Activated CD8-positive, alpha-beta memory T cell treated with anti-CD3 and anti-CD28 coated beads for 1 hour (primary cell): ENCODE measurements at regions not wholly inside any gene's neighbourhood (a gene's known extent, or its start where the extent isn't known, plus 50 kb on each side); places are given as distances from the start of the nearest gene placed in this dataset.

ENCODE experiments used
- DNase-seq, 2 donors: peaks; one replicate each; pipeline ENCODE4 v3.0.0-alpha.2; 2020; ENCODE audit warnings: low read depth in 1 of 2; ENCODE audit errors: extremely low read depth in 1 of 2

DNA sequence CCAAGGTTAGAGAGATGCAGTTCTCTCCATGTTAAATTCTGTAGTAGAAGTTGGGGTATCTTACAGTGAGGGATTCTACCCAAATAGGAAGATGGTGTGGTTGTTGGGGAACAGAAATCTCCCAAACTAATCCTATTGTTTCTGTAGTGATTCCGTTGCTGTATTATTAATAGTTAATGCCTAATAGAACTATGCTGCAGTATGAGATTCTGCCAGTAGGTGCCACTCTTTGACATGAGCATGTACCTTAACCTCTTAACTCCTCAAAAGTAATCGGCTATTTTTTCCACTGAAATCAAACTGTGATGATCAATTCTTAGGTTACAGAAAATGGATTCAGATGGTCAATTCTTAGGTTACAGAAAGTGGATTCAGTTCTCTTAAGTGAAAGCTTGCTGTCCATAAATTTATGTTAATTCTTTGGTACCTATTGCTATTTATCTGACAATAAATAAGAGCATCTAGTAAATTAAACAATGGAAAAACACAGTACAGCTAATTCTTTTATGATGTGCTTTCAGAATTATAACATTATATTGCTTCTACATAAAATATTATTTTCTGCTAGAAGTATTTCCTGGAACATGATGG lies 97.9 kb upstream of the DLX2 start:
- no peak for DNase-seq

- DNase-seq, result no peak
These were observed 101.6 kb upstream of the DLX2 start for GRCh38 chr2:172204309-172204708.

- DNase-seq, result no peak
These were observed 102.1 kb upstream of the DLX2 start for GRCh38 chr2:172204762-172205161.

DNA sequence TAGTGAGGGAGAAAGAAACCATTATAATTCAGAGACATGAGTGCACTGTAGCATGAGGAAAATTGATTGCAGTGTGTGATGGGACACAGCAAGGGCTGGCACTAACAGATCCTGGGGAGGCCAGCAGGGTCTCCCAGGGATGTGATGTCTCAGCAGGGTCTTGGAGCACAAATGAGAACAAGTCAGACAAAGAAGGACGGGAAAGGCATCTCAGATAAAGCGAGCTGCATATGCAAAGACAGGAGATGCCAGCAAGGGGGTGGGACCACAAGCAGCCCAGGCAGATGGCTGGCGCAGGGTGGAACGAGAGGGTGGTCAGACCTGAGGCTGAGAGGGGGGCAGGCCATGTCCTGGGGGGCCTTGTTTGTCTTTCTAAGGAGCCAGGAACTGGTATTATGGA lies 102.6 kb upstream of the DLX2 start:
- no peak for DNase-seq

- DNase-seq, result no peak
These were observed 105.2 kb upstream of the DLX2 start for GRCh38 chr2:172207911-172208310.

DNA sequence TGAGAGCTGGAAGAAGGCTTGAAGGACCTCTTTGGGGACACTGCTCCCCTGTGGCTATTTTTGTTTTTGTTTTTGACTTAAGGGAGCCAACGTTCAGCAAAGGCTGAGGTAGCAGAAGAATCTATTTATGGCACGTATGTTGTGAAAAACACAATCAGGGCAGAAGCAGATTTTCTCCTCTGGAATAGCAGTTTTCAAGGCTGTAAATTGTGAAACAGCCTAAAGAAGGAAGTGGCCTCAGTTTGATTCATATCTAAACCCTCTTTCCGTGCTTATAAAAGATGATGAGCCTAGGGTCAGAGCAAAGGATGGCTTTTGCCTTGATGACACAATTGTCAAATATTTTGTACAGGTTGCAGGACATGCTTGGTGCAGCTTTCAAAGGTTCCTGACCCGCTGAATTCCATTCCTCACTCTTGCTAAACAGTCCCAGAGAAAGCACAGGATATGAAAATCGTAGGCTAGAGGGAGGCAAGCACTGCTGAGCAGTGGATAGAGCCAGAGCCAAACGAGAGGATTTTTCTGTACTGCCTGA lies 106.2 kb upstream of the DLX2 start:
- DNase-seq, result no peak

- no peak for DNase-seq
These were observed 107.9 kb upstream of the DLX2 start for GRCh38 chr2:172210599-172210998.

DNA sequence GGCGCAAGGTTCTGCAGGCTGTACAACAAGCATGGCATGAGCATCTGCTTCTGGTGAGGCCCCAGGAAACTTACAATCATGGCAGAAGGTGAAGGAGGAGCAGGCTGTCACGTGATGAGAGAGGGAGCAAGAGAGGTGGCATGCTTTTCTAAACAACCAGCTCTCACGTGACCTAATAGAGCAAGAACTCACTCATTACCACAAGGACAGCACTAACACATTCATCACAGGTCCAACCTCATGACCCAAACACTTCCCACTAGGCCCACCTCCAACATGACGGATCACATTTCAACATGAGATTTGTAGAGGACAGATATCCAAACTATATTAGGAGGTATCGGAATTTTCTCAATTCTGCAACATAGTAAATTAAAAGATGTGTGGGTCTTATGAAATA lies 108.8 kb upstream of the DLX2 start:
- no peak for DNase-seq

DNA sequence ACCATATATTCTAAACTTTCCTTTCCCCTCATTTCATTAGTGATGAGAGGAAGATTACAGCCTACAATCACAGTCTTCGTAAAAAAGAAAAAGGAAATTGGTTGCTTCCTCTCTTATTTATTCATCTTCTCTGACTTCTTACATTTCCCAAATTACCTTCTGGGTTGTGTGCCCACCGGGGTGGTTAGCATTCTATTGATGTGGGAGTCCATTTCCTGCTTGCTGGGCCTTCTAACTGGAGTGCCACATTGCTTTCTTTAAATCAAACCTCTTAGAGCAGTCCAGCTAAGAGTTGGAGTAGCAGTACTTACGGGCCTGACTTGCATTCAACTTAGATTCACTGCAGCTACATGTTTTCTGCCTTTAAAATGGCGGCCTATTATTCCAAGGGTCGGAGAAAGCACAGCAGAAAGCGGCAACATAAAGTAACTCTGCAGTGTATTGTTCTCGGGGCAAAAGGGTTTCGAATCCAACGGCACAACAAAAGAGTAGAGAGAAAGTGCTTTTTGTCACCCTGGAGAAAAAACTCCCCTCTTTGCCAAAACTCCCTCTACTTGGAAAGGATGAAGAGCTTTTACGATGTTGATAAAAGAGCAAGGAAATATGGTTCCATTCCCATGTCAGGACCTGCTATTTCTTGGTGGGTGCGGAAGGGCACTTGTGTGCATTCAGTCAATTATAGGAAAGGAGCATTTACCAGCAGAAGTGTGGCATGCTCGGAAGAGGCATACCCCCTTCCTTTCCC lies 110.6 kb upstream of the DLX2 start:
- DNase-seq, result no peak

- no peak for DNase-seq
These were observed 111.6 kb upstream of the DLX2 start for GRCh38 chr2:172214252-172214651.

DNA sequence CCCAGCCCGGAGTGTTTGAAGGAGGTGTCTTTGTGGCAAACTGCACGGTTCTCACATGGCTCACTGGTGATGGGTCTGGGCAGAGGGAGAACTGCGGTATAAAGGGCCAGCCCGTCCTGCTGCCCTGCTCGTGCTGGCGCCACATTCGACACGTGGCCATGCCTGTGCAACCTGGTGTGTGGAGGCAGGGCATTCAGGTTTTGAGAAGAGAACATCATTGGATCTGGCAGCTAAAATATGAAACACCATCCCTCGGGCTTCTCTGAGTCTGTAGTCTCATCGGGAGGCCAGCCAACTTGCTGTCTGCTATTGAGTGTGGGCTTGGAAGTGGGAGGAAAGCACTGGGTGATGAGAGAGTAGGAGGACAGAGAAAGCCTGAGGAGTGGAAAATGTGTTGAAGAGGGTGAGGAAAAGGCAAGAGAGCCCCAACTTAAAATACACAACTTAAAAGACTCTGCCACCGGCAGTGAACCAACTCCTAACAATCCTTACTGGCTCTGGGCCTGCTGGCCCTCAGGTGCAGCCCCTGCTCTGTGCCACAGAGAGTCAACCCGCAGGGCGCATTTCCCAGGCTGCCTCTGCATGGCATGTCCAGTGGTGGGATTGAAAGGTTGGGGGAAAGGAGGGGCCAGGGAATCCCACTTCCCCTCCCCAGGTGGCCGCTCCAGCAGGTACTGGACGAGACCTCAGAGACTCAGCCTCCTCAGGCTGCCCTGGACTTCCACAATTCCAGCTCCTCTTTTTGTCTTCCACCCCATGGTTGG lies 112.7 kb upstream of the DLX2 start:
- DNase-seq, result no peak

GRCh38 chr2:172215936-172216335 lies 113.2 kb upstream of the DLX2 start:
- DNase-seq, result no peak

DNA sequence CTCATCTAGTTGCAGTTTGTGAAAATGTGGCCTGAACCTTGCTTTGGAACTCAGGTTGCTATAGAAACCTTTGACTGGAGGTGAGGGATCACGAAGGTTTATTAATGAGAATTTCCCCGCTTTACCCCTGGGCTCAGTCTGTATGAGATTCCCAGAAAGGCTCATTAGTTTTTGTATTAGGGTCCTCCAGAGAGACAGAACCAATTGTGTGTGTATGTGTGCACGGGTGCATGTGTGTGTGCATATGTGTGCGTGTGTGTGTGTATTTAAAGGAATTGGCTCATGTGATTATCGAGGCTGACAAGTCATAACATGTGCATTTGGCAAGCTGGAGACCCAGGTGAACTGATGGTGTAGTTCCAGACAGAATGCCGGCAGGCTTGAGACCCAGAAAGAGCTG lies 113.8 kb upstream of the DLX2 start:
- DNase-seq, result no peak

DNA sequence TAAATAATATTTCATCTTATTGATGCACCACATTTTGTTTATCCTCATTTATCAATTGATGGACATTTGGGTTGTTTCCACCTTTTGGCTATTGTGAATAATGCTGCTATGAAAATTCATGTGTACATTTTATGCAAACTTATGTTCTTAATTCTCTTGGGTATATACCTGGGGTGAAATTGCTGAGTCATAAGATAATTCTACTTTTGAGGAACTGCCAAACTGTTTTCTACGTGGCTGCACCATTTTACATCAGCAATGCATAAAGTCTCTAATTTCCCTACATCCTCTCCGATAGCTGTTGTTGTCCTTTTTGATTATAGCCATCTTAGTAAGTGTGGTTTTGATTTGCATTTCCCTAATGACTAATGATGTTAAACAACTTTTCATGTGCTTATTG lies 116.5 kb upstream of the DLX2 start:
- no peak for DNase-seq

DNA sequence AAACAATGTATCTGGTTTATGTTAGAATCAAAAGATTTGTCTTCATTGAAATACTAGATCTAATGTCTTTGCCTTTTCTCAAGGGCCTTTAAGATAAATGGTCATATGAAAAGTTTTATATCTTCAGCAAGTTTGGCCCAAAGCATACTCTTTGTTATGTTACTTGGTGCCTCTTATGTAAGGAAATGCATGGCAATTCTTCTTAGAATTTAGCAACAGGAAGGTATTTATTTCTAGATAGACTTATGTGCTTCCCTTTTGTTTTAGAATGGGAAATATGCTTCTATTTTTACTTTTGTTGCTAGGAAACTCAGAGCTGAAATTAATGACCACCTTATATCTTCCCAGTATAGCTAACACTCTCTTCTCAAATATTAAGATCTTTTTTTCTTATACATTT lies 117.4 kb upstream of the DLX2 start:
- no peak for DNase-seq

GRCh38 chr2:172223601-172224054 lies 120.9 kb upstream of the DLX2 start:
- DNase-seq, result no peak

GRCh38 chr2:172225786-172226185 lies 123.1 kb upstream of the DLX2 start:
- no peak for DNase-seq

GRCh38 chr2:172226244-172227061 lies 123.8 kb upstream of the DLX2 start:
- DNase-seq, result peak in 1 of 2 donors; percentile 9

GRCh38 chr2:172227719-172228118 lies 125.0 kb upstream of the DLX2 start:
- no peak for DNase-seq

- DNase-seq, result no peak
These were observed 125.6 kb upstream of the DLX2 start for GRCh38 chr2:172228177-172228808.
